ENCODE measurements at regions not wholly inside any gene's neighbourhood (a gene's known extent, or its start where the extent isn't known, plus 50 kb on each side); places are given as distances from the start of the nearest gene placed in this dataset.

DNA sequence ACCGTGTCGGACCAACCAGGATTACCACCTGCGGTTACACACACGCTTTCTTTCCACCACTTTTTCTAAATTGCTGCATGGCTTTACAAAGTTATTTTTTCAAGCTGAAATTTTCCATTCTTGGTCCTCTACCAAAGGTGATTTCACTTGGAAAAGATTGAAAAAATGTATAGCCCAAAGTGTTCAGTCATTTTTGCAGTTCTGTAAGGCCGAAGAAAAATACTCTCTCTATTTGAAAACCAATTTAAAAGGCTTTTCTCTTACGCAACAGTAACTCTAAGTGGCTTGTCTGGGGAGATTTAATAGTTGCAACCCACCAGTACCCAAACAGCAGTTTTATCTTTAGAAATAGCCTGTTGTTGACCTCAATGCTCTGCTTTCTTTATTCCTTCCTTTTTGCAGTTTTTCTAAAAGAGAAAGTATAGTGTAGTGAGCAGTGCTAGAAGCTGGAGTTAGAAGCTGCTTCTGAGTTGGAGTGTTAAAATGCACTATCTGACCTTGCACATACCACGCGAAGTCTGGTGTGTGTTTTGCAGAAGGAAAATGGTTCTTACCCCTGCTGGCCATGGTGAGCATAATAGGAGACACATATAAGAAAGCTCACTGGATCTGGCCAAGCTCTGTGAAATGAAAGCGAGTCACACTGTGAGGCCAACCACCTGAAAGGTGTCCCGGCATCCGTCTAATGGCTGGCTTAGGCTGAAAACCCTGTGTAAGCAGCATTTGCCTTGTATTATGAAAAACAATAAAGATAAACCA lies 201.0 kb upstream of the ADRA1D start:
- Histone ChIP-seq H3F3A (ENCODE audit: insufficient read depth, low read length) (no peaks in the 10 kb centered on the region), H3K79me2 (ENCODE audit: insufficient read depth, low read length) (no peaks in the 10 kb centered on the region), H3K9ac (ENCODE audit: low read length) (no peak overlapping the region), H3K27me3 (ENCODE audit: insufficient read depth, low read length) (no peaks in the 10 kb centered on the region), H3K4me1 (ENCODE audit: insufficient read depth, low read length, severe bottlenecking) (no peaks in the 10 kb centered on the region), H3K36me3 (ENCODE audit: insufficient read depth, low read length) (no peaks in the 10 kb centered on the region), H3K27ac (ENCODE audit: low read depth, low read length, poor library complexity, severe bottlenecking) (no peak overlapping the region), H2AFZ (ENCODE audit: low read length) (no peak overlapping the region), H4K20me1 (ENCODE audit: insufficient read depth, low read length) (no peaks in the 10 kb centered on the region), H3K4me2 (ENCODE audit: low read length) (no peak overlapping the region), H3K4me3 (ENCODE audit: low read depth, low read length, poor library complexity, severe bottlenecking) (no peak overlapping the region), H3K9me3 (ENCODE audit: low read length) (no peaks in the 10 kb centered on the region), H3K9me2 (ENCODE audit: low read depth, low read length) (no peaks in the 10 kb centered on the region)
- TF ChIP-seq CTCF (IDR thresholded peaks at IDR 0.05; ENCODE audit: low read length), result no peak

DNA sequence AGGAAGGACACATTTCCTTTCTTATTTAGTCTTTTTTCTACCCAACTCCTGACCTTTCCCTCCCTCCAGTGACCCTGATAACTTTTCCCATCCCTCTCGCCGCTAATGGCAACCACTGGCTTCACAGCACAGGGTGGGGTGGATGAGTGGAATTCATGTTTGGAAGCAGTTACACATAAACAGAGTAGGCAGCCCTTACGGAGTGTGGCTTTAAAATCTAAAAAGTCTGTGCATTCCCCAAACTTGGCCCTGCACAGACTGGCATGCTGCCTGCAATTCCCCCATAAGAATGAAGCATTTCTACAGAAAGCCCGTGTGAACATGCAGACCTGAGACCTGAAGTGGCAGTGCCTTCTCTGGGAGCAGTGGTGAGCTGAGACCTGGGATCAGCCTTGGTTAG lies 196.7 kb upstream of the ADRA1D start:
- H2AFZ ChIP-seq (ENCODE audit: low read length), result no peak overlapping the region
- no peaks in the 10 kb centered on the region for H3K4me1 ChIP-seq (ENCODE audit: insufficient read depth, low read length, severe bottlenecking)
- no peaks in the 10 kb centered on the region for H3K9me2 ChIP-seq (ENCODE audit: low read depth, low read length)
- H3K36me3 ChIP-seq (ENCODE audit: insufficient read depth, low read length), result no peaks in the 10 kb centered on the region
- H3K4me2 ChIP-seq (ENCODE audit: low read length), result no peak overlapping the region
- H3K4me3 ChIP-seq (ENCODE audit: low read depth, low read length, poor library complexity, severe bottlenecking), result no peak overlapping the region
- no peaks in the 10 kb centered on the region for H3K79me2 ChIP-seq (ENCODE audit: insufficient read depth, low read length)
- no peaks in the 10 kb centered on the region for H3K27me3 ChIP-seq (ENCODE audit: insufficient read depth, low read length)
- H3F3A ChIP-seq (ENCODE audit: insufficient read depth, low read length), result no peaks in the 10 kb centered on the region
- TF ChIP-seq EZH2 (IDR thresholded peaks at IDR 0.05; ENCODE audit: borderline replicate concordance, low read length) (no peak), CTCF (IDR thresholded peaks at IDR 0.05; ENCODE audit: low read length) (no peak)
- no peaks in the 10 kb centered on the region for H3K9me3 ChIP-seq (ENCODE audit: low read length)
- H3K9ac ChIP-seq (ENCODE audit: low read length), result no peak overlapping the region
- no peaks in the 10 kb centered on the region for H4K20me1 ChIP-seq (ENCODE audit: insufficient read depth, low read length)
- no peak overlapping the region for H3K27ac ChIP-seq (ENCODE audit: low read depth, low read length, poor library complexity, severe bottlenecking)

GRCh38 chr20:4445331-4445730 lies 196.2 kb upstream of the ADRA1D start:
- H3K4me2 ChIP-seq (ENCODE audit: low read length), result no peak overlapping the region
- no peak overlapping the region for H2AFZ ChIP-seq (ENCODE audit: low read length)
- H3K36me3 ChIP-seq (ENCODE audit: insufficient read depth, low read length), result no peaks in the 10 kb centered on the region
- no peak for TF ChIP-seq CTCF (IDR thresholded peaks at IDR 0.05; ENCODE audit: low read length)
- TF ChIP-seq EZH2 (IDR thresholded peaks at IDR 0.05; ENCODE audit: borderline replicate concordance, low read length), result no peak
- no peaks in the 10 kb centered on the region for H3K4me1 ChIP-seq (ENCODE audit: insufficient read depth, low read length, severe bottlenecking)
- no peak overlapping the region for H3K9ac ChIP-seq (ENCODE audit: low read length)
- no peaks in the 10 kb centered on the region for H4K20me1 ChIP-seq (ENCODE audit: insufficient read depth, low read length)
- H3K9me3 ChIP-seq (ENCODE audit: low read length), result no peaks in the 10 kb centered on the region
- no peaks in the 10 kb centered on the region for H3K79me2 ChIP-seq (ENCODE audit: insufficient read depth, low read length)
- H3K4me3 ChIP-seq (ENCODE audit: low read depth, low read length, poor library complexity, severe bottlenecking), result no peak overlapping the region
- H3K27me3 ChIP-seq (ENCODE audit: insufficient read depth, low read length), result no peaks in the 10 kb centered on the region
- no peak overlapping the region for H3K27ac ChIP-seq (ENCODE audit: low read depth, low read length, poor library complexity, severe bottlenecking)
- H3F3A ChIP-seq (ENCODE audit: insufficient read depth, low read length), result no peaks in the 10 kb centered on the region
- H3K9me2 ChIP-seq (ENCODE audit: low read depth, low read length), result no peaks in the 10 kb centered on the region
